Activated T-cell treated with anti-CD3 and anti-CD28 coated beads for 48 hours (primary cell): ENCODE measurements at regions not wholly inside any gene's neighbourhood (a gene's known extent, or its start where the extent isn't known, plus 50 kb on each side); places are given as distances from the start of the nearest gene placed in this dataset.

Source experiments
- DNase-seq: peaks from one replicate; pipeline ENCODE4 v3.0.0-alpha.2; 2020; ENCODE audit warnings: low read depth

DNA sequence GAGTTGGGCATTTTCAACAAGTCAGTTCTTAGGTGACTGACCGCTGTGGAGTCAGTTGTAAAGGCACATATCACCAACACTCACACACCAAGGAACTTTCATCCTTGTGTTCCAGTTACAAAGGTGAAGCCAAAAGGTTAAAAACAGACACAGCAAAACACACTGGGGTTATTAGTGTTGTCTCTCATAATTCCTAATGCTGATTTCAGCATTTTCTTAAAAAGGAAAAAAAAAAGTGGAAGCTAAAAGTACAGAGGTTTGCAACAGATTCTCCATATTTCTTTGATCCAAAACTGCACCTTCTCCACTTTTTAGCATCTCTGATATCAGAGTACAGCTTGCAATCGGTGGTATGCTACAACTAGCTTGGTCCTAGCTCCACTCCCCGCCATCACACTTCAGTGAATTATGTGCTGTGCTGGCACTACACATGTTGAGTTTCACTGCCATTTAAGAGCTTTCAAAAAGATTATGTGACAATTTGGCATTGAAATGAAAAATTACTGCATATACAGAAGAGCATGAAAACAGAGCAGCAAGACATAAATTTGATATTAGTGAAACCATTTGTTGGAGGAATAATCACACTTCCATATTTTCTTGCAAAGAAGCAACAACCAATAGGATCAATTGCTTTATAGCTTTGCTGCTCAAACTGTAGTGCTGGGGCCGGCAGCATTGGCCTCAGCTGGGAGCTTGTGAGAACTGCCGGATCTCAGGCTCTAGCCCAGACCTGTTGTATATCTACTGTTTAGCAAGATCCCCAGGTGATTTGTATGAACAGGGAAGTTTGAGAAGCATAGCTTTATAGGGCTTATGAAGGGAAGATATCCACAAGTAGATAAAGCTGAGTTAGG lies 62.3 kb upstream of the DAPL1 start:
- no peak for DNase-seq

DNA sequence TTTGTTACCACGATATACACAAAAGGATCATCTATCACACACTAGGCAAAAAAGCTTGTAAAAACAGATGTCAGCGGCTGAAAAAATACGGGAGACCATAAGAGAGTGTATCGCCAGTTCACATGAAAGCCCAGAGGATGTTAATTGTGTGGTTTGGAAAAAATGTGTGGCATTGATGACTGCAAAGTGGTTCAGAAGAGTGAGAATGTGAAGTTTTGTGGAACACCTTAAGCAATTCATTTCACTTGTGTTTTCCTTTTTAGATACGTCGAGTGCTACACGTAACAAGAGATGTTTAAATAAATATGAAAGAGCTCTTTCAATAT lies 61.7 kb upstream of the DAPL1 start:
- no peak for DNase-seq

DNA sequence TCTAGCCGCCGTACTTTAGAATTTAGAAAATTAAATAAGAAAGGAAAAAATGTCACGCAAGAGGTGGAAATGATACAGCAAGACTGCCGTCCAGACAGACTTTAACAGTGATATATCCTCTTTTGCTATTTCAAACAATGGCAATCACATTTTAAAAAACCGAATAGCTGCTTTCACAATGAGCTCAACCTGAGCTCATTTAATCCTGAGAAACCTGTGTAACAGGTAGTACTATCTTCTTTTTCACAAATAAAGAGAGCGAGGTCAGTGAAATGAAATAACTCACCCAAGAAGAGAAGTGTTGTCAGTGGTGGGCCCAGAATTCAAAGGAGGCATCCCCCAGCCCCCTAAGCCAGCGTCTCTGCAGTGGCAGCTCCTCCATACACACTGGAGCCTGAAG lies 60.7 kb upstream of the DAPL1 start:
- DNase-seq = no peak

DNA sequence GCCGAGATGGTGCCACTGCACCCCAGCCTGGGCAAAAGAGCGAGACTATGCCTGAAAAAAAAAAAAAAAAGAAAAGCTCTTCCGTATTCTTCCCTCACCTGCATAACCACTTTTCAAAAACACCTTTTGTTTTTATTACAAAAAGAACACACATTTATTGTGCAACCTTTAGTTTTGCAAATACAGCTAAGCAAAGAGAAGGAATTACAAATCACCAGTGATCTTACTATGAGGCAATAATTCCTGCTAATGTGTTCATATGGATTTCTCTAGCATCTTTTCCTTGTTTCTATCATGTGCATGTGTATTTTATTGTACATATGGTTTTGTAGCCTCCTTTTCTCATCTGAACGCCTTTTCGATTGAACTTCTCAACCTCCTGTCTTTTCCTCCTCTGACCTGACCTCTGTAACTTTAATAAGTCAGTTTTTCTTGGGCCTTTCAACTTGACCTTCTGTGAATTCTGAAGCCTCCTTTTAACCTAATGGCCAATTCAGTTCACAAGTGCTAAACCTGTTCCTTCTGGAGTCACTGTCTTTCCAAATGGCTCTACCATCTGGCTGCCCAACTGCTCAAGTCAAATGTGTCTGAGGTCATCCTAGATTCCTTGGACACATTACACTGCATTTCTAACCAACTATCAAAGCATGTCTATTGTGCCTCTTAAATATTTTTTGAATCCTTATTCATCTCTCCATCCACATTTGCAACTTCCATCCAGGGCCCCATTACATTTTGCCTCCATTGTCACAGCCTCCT lies 59.1 kb upstream of the DAPL1 start:
- no peak for DNase-seq

DNA sequence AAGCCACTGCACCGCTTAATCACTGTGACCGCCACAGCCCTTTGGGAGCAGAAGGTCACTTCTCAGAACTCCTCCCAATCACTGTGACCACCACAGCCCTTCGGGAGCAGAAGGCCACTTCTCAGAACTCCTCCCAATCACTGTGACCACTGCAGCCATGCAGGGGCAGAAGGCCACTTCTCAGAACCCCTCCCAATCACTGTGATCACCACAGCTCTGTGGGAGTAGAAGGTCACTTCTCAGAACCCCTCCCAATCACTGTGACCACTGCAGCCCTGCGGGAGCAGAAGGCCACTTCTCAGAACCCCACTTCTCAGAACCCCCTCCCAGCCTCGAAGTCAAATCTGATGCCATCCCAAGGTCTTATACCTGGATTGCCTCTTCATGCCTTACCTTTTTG lies 56.8 kb upstream of the DAPL1 start:
- no peak for DNase-seq

DNA sequence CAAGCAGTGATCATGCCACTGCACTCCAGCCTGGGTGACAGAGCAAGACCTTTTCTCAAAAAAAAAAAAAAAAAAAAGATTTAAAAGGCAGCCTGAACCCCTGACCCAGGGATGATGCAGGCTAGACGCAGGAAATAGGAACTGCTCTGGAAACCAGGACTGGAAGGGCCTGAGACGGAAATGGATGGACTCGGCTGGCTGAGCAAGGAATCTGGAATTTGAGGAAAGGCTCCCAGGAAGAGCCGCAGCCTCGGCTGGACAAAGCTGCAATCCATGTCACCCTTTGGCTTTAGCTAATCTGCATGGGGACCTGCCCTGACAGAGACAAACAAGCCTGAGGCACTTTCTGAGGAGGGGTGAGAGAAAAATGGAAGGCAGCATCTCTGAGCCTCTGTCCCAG lies 55.0 kb upstream of the DAPL1 start:
- DNase-seq = no peak

DNA sequence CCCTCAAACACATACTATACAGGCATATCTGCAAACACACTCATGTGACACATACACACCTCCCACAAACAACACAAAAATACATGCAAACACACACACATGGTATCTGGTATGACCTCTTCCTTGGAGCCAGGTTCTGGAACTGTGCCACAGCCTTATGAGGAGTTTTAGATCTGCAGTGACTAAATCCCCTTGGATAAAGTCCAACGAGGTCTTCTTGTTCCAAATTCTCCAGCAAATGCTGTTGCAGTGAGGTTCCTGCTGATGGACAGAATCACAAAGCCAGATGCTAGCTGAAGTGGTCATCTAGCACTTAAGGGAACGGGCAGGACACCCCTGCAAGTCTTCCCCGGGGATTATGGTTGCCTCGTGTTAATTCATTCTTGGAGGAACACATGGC lies 54.5 kb upstream of the DAPL1 start:
- no peak for DNase-seq

DNA sequence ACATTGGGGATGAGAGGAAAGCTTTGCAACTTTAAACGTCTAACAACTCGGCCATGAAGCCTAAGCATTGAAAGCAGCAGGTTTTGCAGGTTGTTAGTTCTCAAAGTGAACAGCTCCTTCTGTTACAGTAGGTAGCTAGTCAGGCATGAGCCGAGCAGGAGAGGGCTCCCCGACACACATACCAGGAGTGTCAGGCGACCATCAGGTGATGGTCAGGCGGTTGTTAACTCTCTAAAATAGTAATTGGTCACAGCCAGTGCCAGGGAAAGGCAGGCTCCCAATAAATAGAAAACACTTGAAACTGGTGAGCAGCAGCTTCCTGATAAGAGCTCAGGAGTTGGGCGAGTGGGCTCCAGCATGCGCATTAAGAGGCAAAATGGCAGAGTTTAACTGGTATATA lies 53.5 kb upstream of the DAPL1 start:
- no peak for DNase-seq

DNA sequence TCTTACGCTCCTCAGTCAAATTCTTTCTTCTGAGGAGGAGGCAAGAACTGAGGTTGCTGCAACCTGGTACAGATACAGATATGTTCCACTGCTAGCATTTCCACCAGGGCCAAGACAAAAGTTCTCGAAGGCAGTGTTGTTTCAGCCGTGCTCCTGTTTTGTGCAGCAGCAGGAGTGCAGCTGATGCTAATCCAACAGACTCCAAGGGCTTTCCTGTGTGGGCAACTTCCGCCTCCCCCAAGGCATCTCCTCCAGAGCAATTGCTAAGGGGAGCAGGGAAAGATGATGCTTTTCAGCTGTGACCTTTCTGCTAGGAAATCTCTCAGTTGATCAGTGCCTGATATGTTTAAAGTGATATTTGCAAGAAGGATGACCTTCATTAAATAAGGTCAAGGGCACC lies 52.6 kb upstream of the DAPL1 start:
- DNase-seq = no peak

DNA sequence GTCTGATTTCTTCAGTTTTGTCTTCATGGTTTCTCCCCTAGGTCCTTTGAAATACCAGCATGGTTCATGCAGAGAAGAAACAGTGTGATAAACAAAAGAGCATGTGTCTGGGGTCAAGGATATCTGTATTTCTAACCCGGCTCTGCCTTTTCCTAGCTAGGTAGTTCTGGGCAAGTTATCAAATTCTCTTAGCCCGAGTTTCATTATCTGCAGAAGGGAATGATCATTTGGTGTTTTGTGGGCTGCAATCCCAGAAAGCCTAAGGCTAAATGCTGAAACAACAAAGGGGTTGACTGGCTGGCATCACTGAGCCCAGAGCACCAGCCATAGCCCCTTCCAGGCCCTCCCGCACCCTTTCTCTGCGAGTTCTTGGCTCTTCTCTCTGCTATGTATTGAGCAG lies 51.7 kb upstream of the DAPL1 start:
- DNase-seq = no peak

DNA sequence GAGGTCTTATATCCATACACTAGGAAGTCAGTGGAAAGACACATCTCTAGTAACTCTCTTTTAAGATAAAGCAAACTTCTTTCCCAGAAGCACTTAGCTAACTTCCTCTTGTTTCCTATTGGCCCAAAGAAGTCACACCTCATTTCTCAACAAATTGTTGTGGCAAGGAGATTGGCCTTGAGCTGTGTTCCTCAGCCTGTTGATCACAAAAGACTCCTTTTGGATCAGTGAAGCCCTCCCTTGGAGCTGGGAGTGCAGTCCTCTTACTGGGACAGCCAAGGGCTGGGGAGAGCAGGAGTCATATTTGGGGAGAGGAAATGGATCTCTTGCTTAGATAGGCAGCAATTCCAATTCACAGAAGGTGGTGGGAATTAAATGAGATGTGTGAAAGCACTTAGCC lies 51.2 kb upstream of the DAPL1 start:
- DNase-seq = no peak

DNA sequence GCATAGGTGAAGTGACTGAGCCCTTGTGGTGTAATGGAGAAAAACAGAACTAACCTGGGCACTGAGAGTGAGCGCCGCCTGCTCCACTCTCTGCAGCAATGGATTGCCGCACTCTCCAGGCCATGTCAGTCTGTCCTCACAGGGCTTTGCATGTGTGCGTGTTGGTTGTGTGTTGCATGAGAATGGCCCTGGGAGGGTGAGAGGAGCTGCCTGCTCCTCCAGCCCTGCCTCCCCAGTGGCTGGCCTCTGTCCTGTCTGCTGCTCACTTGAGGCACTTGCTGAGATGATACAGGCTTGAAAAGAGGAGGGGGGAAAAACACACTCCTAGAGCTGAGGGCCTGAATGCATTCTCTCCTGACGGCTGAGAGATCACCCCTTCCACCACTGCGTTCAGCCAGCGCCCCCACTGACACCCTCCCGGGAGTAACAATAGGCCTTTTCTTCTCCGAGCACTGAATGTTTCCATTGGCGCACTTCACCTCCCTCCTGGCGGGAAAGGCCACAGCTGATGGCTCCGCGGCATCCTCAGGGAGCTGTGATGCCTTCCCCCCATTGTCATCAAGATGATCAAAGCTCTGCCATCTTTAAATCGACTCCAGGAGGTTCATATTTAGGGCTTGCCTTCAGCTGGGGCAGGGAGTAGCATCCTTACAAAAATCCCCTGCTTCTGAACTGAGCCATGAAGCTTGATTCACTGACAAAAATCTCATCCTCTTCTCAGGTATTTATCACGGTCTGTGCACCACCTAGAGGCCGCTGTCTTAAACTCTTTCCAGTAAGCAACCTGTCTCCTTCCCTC lies 49.9 kb upstream of the DAPL1 start:
- DNase-seq = peak; percentile 15
